Right lung (tissue), 2 donors: ENCODE measurements at regions not wholly inside any gene's neighbourhood (a gene's known extent, or its start where the extent isn't known, plus 50 kb on each side); places are given as distances from the start of the nearest gene placed in this dataset.
A peak's percentile ranks its signal among the peaks of the same experiment; 100 is the strongest.

Experiments used
- DNase-seq, 2 donors: peaks; one replicate each; pipeline ENCODE4 v3.0.0-alpha.2; 2013

GRCh38 chr21:40901691-40902090, 54.7 kb upstream of the DSCAM start:
- no peak for DNase-seq

- DNase-seq, result peak; percentile 10 to 16
These were observed 55.3 kb upstream of the DSCAM start for GRCh38 chr21:40902299-40902698.

- DNase-seq, result no peak
These were observed 56.0 kb upstream of the DSCAM start for GRCh38 chr21:40902993-40903392.

GRCh38 chr21:40905251-40905650, 58.3 kb upstream of the DSCAM start:
- no peak for DNase-seq

- DNase-seq, result no peak
These were observed 65.4 kb upstream of the DSCAM start for GRCh38 chr21:40912375-40912774.

- no peak for DNase-seq
These were observed 68.2 kb upstream of the DSCAM start for GRCh38 chr21:40915114-40915513.

GRCh38 chr21:40923407-40923806, 76.4 kb upstream of the DSCAM start:
- DNase-seq, result no peak

- DNase-seq, result no peak
These were observed 76.9 kb upstream of the DSCAM start for GRCh38 chr21:40923901-40924300.

GRCh38 chr21:40924641-40925040, 77.7 kb upstream of the DSCAM start:
- DNase-seq, result no peak

GRCh38 chr21:40926238-40926637, 79.3 kb upstream of the DSCAM start:
- no peak for DNase-seq

GRCh38 chr21:40929833-40930232, 82.9 kb upstream of the DSCAM start:
- DNase-seq, result no peak

- DNase-seq, result no peak
These were observed 84.2 kb upstream of the DSCAM start for GRCh38 chr21:40931197-40931596.

- no peak for DNase-seq
These were observed 89.2 kb upstream of the DSCAM start for GRCh38 chr21:40936178-40936577.

- no peak for DNase-seq
These were observed 89.9 kb upstream of the DSCAM start for GRCh38 chr21:40936771-40937261.

GRCh38 chr21:40938078-40938477, 91.1 kb upstream of the DSCAM start:
- no peak for DNase-seq

GRCh38 chr21:40938611-40939010, 91.7 kb upstream of the DSCAM start:
- no peak for DNase-seq

- DNase-seq, result no peak
These were observed 100.8 kb upstream of the DSCAM start for GRCh38 chr21:40947713-40948112.

- no peak for DNase-seq
These were observed 104.0 kb upstream of the DSCAM start for GRCh38 chr21:40950970-40951369.

GRCh38 chr21:40952551-40953323, 105.8 kb upstream of the DSCAM start:
- DNase-seq, result no peak

- DNase-seq, result no peak
These were observed 117.7 kb upstream of the DSCAM start for GRCh38 chr21:40964691-40965090.

GRCh38 chr21:40967771-40968170, 120.8 kb upstream of the DSCAM start:
- DNase-seq, result no peak

- DNase-seq, result no peak
These were observed 125.2 kb upstream of the DSCAM start for GRCh38 chr21:40972151-40972550.

GRCh38 chr21:40976198-40977109, 129.5 kb upstream of the DSCAM start:
- no peak for DNase-seq
